ENCODE measurements at regions not wholly inside any gene's neighbourhood (a gene's known extent, or its start where the extent isn't known, plus 50 kb on each side); places are given as distances from the start of the nearest gene placed in this dataset.
"Not testable (repeated sequence)": the region's sequence is repeated elsewhere in the genome, so short reads cannot be mapped to it uniquely, and the experiment has no call there.

GRCh38 chr11:67826028-67826950, 151.9 kb upstream of the ALDH3B2 start:
- TF ChIP-seq, protein P1, sequence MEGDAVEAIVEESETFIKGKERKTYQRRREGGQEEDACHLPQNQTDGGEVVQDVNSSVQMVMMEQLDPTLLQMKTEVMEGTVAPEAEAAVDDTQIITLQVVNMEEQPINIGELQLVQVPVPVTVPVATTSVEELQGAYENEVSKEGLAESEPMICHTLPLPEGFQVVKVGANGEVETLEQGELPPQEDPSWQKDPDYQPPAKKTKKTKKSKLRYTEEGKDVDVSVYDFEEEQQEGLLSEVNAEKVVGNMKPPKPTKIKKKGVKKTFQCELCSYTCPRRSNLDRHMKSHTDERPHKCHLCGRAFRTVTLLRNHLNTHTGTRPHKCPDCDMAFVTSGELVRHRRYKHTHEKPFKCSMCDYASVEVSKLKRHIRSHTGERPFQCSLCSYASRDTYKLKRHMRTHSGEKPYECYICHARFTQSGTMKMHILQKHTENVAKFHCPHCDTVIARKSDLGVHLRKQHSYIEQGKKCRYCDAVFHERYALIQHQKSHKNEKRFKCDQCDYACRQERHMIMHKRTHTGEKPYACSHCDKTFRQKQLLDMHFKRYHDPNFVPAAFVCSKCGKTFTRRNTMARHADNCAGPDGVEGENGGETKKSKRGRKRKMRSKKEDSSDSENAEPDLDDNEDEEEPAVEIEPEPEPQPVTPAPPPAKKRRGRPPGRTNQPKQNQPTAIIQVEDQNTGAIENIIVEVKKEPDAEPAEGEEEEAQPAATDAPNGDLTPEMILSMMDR (IDR thresholded peaks at IDR 0.05) = not testable (repeated sequence)
- not testable (repeated sequence) for TF ChIP-seq EZH2 (IDR thresholded peaks at IDR 0.05; ENCODE audit: borderline replicate concordance, insufficient read depth, low read depth, low read length, poor library complexity, severe bottlenecking)
